NCI-H524 (cell line): ENCODE measurements at regions not wholly inside any gene's neighbourhood (a gene's known extent, or its start where the extent isn't known, plus 50 kb on each side); places are given as distances from the start of the nearest gene placed in this dataset.
"Not testable (repeated sequence)": the region's sequence is repeated elsewhere in the genome, so short reads cannot be mapped to it uniquely, and the experiment has no call there.

ENCODE experiments used
- DNase-seq, 2 experiments: peaks; one replicate each; lab custom pipeline; 2025; lab: John Stamatoyannopoulos, UW

DNA sequence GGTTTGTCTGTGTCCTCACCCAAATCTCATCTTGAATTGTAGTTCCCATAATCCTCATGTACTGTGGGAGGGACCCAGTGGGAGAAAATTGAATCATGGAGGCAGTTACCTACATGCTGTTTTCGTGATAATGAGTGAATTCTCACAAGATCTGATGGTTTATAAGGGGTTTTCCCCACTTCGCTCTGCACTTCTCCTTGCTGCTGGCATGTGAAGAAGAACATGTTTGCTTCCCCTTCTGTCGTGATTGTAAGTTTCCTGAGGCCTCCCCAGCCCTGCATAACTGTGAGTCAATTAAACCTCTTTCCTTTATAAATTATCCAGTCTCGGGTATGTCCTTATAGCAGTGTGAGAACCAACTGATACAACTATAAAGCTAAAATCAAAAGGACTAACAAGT is 60.2 kb upstream of the RPL38 start:
- DNase-seq = not testable (repeated sequence)

DNA sequence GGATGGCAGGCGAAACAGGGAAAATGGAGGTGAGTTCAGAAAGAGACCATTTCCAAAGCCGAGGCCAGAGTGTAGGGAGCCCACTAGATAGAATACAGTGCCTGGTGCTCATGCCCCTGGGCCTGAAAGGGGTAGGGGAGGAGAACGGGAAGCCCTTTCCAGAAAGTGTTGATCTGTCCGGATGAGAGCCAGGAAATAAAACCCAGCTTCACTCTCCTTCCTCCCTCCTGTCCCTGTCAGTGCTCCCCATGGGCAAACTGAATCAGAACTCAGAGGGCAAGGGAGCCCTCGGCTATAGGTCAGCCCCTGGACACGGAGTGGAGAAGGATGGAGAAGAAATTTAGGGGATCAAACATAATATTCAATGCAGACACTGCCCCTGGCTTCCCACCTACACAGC is 57.7 kb upstream of the RPL38 start:
- no peak for DNase-seq

- peak in 1 of 2 experiments; percentile 21 for DNase-seq
Observed at GRCh38 chr17:74146196-74146595, 57.3 kb upstream of the RPL38 start.

DNA sequence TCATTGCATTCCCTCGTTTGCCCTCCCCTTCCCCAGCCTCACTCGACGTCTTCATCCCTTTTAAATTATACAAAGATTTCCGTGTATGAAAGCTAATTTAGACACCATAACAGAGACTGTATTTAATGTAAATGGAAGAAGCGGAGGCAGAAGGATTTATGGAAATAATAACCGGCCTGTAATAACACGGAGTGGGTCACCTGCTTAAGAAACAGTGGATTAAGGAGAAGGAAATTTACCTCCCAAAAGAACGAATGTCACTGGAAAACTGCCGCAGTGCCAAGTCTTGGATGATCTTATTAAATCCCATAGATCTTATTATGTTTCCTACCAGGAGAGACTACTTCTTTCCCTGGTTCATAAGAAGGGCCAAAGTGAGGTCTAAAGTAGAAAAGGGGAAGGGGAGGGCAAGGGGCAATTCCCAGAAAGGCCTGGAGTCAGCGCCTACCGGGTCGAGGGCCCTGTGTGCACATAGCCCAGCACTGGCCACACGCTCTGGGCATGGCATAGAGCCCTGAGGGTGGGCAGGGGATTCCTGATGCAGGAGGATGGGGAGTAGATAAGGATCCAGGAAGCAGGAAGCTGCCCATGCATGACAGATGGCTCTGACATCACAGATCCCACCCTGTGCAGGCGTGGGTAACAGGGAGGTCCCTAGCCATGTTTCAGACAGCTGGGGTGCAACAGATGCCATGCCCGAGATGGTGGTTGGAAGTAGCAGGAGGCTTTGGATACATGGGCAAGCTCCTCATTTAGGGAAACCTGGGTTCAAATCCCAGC is 56.2 kb upstream of the RPL38 start:
- DNase-seq = peak; percentile 98 to 99

GRCh38 chr17:74147966-74148365 is 55.5 kb upstream of the RPL38 start:
- no peak for DNase-seq

GRCh38 chr17:74148446-74148845 is 55.0 kb upstream of the RPL38 start:
- DNase-seq = no peak

DNA sequence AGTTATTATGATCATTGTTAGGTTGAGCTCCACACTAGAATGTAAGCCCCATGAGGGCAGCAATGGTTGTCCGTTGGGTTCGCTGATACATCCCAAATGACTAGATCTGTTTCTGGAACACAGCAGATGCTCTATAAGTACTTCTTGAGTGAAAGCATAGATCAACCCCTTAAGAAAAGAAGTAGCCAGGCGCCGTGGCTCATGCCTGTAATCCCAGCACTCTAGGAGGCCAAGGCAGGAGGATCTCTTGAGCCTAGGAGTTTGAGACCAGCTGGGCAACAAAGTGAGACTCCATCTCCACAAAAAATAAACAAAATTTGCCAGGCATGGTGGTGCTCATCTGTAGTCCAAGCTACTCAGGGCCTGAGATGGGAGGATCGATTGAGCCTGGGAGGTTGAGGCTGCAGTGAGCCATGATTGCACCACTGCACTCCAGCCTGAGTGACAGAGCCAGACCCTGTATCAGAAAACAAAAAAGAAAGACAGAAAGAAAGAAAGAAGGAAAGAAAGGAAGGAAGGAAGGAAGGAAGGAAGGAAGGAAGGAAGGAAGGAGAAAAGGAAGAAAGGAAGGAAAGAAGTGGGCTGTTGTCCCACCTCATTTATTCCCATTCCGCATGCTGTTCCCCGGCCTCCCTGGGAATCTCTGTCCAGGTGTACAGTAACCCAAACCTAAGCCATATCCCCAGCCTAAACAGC is 54.4 kb upstream of the RPL38 start:
- DNase-seq = no peak

GRCh38 chr17:74149597-74150427 is 53.7 kb upstream of the RPL38 start:
- no peak for DNase-seq

- no peak for DNase-seq
Observed at GRCh38 chr17:74150428-74151025, 53.0 kb upstream of the RPL38 start.

DNA sequence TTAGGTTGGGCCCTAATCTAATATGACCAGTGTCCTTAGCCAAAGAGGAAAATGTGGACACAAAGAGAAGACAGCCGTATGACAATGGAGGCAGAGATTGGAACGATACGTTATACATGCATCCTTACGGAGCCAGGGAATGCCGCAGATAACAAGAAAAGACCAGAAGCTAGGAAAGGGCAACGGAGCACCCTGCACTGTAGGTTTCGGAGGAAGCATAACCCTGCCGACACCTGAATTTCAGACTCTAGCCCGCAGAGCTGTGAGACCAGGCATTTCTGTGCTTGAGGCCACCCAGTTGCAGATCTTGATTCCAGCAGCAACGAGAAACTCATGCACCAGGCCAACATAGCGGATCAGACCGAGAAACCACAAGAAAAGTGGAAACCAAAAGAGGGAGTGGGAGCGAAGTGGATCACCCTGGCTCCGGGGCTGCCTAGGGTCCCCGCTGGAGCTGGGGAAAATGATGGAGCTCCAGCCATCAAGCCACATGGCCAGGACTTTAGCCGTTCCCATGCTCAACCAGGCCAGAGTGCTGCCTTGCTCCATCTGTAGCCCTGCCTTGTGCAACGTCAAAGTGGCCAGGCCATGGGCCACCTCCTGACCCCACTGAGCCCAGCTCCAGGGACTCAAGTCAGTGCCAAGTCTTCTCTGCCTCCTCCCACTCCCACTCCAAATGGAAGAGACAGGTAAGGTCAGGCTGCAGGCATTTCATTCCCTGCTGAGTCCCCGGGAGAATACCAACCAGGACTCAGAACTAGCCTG is 51.7 kb upstream of the RPL38 start:
- no peak for DNase-seq

DNA sequence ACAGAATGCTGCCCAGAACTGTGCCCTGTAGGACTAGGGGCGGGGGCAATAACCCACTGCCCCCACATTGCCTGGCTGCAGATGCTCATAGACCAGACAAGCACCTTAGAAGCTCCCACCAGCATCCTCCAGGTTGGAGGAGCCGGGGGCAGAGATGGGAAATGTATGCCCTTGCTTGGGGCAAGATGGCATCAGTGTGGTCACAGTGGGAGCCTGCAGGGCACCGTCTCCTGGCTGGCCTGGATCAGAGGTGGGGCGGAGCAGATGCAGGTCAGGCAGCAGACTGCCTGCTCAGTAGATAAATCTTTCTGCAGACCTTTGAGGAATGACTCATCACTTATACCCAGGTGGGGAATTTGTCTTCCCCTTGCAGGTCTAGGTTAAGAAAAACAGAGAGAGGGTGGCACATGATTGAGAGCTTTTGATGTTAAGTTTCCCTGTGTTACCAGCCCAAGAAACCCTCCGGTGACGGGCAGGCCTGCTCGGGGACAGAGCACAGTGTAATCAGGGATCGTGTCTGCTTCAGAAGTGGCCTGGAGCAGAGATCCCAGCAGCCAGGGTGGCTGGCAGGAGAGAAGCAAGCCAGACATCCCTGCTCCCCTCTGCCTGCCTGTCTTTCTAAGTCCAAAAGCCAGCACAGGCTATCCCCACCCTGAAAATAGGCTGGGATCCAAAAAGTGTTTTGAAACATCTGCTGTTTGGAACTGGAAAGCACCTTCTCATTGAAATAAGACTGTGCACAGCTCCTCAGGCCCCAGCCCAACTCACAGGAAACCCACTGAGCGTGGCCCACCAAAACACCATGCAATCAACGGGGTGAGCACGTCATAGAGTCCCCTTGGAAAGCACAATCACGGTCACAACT is 50.7 kb upstream of the RPL38 start:
- DNase-seq = peak; percentile 68 to 87

- no peak for DNase-seq
Observed at GRCh38 chr17:74153456-74153810, 50.0 kb upstream of the RPL38 start.
